Mesothelial cell of epicardium (in vitro differentiated cells): ENCODE measurements at regions not wholly inside any gene's neighbourhood (a gene's known extent, or its start where the extent isn't known, plus 50 kb on each side); places are given as distances from the start of the nearest gene placed in this dataset.

Experiments
- DNase-seq, 2 experiments: peaks; one replicate each; pipeline ENCODE4 v3.0.0; 2021; ENCODE audit warnings: low spot score in 2 of 2; ENCODE audit not compliant: unreplicated experiment in 2 of 2
- H3K27ac Mint-ChIP-seq: 2 replicates; pipeline ENCODE4 v1.8.0; 2021; ENCODE audit warnings: mixed read lengths
- H3K27me3 Mint-ChIP-seq: 2 replicates; pipeline ENCODE4 v1.8.0; 2021; ENCODE audit warnings: low read depth, mixed read lengths
- H3K36me3 Mint-ChIP-seq: 2 replicates; pipeline ENCODE4 v1.8.0; 2021; ENCODE audit warnings: mixed read lengths
- H3K4me1 Mint-ChIP-seq: 2 replicates; pipeline ENCODE4 v1.8.0; 2021; ENCODE audit warnings: mixed read lengths
- H3K4me3 Mint-ChIP-seq: 2 replicates; pipeline ENCODE4 v1.8.0; 2021; ENCODE audit warnings: mild to moderate bottlenecking, moderate library complexity, mixed read lengths
- H3K9me3 Mint-ChIP-seq: 2 replicates; pipeline ENCODE4 v1.8.0; 2021; ENCODE audit warnings: mixed read lengths
- CTCF ChIP-seq: fragments of 200-600 bp; sonication (generic); IDR thresholded peaks from one replicate; pipeline ENCODE4 v1.5.0; 2021; ENCODE audit warnings: antibody characterized with exemption; ENCODE audit not compliant: unreplicated experiment

DNA sequence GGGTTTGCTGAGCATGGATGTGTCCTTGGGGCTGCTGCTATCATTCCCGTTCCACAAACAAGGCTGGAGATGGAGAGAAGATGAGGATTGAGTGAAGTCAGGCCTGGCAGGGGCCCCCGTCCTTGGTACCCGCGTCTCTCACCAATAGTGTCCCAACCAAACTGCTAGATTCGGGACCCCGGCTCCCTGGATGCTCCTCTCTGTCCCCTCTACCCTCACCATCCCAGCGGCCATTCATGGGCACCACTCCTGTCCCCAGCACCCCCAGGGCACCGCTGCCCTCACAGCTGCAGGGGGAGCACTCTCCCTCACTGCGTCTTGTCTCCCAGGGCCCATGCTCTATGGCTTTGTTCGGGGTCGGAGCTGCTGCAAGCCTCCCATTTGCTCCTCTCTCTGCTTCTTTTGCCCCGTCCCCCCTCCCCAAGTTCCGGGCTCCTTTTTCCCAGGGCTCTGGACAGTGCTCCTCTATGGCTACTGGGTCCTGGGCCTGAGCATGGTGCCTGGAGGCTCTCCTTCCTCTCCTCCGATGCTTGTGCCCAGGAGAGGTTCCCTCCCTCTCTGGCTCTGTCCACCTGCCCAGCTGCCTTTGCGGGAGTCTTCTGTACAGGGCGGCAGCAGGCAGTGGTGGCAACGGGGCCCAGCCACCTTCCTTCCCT lies 219.5 kb downstream of the TEX29 start:
- Mint-ChIP-seq H3K27me3 (peaks cover 74% of the 10 kb centered on the region), H3K4me1 (no peaks in the 10 kb centered on the region), H3K4me3 (no peak overlapping the region), H3K9me3 (peaks cover 6% of the 10 kb centered on the region), H3K36me3 (no peaks in the 10 kb centered on the region), H3K27ac (no peak overlapping the region)
- TF ChIP-seq CTCF = no peak
- DNase-seq = no peak

DNA sequence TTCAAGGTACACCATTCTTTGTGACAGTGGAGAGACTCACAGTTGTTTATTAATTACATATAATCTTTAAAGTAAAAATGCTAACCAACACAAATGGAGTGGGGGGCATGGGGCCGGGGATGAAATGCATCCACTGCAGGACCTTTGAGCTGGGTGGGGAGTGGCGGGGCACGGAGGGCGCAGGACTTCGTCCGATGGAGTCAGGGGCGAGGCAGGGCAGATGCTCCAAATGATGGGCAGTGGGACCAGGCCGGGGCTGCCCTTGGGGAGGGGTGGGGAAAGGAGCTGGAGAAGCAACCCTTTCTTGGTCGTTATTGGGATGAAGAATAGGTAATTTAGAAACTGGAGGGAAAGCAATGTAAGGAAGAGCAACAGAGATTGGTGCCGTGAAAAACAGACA lies 220.0 kb downstream of the TEX29 start:
- Mint-ChIP-seq H3K9me3 (peaks cover 9% of the 10 kb centered on the region), H3K4me1 (no peaks in the 10 kb centered on the region), H3K27me3 (peaks cover 68% of the 10 kb centered on the region), H3K4me3 (no peak overlapping the region), H3K27ac (no peak overlapping the region), H3K36me3 (no peaks in the 10 kb centered on the region)
- TF ChIP-seq CTCF = no peak
- DNase-seq = no peak

DNA sequence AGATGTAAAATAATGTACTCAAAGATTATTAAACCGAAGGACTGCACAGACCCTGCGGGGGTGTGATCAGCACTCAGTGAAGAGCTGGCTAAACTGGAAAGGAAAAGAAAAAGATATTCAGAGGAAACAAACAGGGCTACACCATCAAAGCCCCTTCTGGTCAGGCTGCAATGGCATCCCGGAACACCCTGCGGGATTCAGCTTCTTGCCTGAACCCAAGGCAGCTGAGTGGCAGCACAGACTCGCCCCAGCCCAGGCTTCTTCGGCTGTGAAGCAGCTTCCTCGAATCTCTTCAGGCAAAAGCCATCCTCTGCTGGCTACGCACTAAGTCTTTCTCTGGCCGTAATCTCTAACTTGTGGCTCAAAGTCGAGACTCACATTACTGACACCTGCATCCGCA lies 220.9 kb downstream of the TEX29 start:
- Mint-ChIP-seq H3K9me3 (peaks cover 13% of the 10 kb centered on the region), H3K27ac (no peak overlapping the region), H3K4me3 (no peak overlapping the region), H3K4me1 (no peaks in the 10 kb centered on the region), H3K27me3 (peaks cover 60% of the 10 kb centered on the region), H3K36me3 (no peaks in the 10 kb centered on the region)
- DNase-seq = no peak
- no peak for TF ChIP-seq CTCF

DNA sequence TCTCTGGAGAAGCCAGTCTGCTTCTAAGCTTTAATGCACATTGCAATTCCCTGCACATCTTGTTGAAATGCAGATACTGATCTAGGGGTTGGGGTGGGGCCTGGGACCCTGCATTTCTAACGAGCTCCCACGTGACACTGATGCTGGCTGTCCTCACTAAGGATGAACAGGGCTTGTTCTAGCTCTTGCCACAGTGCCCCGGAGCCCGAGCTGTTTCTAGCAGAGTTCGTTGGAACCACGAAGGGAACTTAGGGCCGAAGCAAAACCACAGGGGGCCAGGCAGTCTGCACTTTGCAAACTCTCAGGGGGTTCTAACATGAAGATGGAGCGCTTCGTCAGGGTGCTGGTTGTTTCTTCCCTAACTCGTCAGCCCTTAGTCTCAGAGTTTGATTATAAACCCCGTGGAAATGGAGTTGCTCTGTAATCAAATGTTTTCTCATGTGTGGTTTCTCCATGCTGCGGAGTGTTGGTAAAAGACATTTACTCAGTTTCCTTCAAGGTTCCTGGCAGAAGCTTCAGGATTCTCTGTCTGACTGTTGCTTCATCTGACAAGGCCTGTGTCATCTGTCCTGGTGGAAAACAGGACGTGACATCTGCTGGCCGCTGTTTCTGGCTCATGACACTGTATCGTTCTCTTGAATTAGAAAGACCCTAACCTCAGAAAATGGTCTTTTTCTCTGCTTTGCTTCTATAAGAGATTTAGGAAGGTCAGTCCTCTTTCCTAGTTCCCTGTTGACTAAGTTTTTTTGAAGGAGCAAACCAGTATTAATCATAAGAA lies 221.5 kb downstream of the TEX29 start:
- Mint-ChIP-seq H3K36me3 (no peaks in the 10 kb centered on the region), H3K4me1 (no peaks in the 10 kb centered on the region), H3K4me3 (no peak overlapping the region), H3K9me3 (peaks cover 14% of the 10 kb centered on the region), H3K27ac (no peak overlapping the region), H3K27me3 (peaks cover 54% of the 10 kb centered on the region)
- TF ChIP-seq CTCF = no peak
- no peak for DNase-seq

DNA sequence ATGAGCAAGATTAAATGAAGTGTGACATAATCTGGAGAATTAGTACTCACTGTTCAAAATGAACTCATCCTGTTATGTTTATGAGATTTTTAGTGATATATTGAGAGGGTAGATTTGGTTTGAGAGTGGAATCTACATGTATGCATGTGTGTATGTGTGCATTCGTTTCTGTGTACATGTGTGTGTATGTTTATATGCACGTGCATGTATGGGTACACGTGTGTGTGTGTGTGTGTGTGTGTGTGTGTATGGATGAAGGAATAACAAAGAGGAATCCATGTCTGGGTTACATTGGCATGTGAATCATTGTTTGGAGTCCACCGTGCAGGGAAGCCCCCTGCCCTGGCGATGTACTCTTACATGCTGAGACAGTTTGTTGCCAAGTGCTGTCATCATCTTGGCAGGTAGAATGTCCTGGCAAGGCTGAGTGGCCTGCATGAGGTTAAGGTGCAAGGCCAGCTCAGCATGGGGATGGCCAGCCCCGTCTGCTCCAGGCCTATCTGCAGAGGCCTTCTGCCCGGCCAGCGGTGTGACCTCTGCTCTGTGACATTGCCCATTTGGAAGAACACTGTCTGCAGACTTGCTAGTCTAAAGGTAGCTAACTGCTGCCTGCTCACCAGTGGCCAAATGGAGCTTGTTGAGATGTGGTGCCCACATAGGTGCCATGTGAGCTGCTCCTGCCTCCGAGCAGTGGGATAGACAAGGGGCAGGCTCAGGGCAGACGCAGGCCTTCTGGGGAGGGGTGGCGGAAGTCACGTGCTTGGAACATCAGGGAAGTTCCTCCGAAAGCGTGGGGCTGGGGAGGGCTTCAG lies 222.3 kb downstream of the TEX29 start:
- Mint-ChIP-seq H3K9me3 (peaks cover 14% of the 10 kb centered on the region), H3K4me1 (no peaks in the 10 kb centered on the region), H3K4me3 (no peak overlapping the region), H3K36me3 (no peaks in the 10 kb centered on the region), H3K27ac (no peak overlapping the region), H3K27me3 (peaks cover 46% of the 10 kb centered on the region)
- no peak for DNase-seq
- TF ChIP-seq CTCF = no peak
